Activated CD4-positive, alpha-beta T cell treated with anti-CD3 and anti-CD28 coated beads for 36 hours (primary cell): ENCODE measurements at regions not wholly inside any gene's neighbourhood (a gene's known extent, or its start where the extent isn't known, plus 50 kb on each side); places are given as distances from the start of the nearest gene placed in this dataset.

Source experiments
- ATAC-seq: fragments of 200-7000 bp; cut with Tn5 transposase; one replicate; pipeline ENCODE4 v1.10.0; 2021; ENCODE audit warnings: mild to moderate bottlenecking, moderate library complexity
- CTCF ChIA-PET: fragments of 350-600 bp; sonication (Branson Sonifier 250); formaldehyde crosslinking; loops from one replicate; lab custom pipeline; 2021; ENCODE audit warnings: antibody characterized with exemption; lab: Charles Lee
- POLR2A ChIA-PET: fragments of 350-600 bp; sonication (Branson Sonifier 250); formaldehyde crosslinking; loops from one replicate; lab custom pipeline; 2021; ENCODE audit warnings: antibody characterized with exemption, inconsistent platforms; lab: Charles Lee
- DNase-seq: peaks from one replicate; pipeline ENCODE4 v3.0.0-alpha.2; 2020
- H3K27ac Mint-ChIP-seq: one replicate; pipeline ENCODE4 v1.8.0; 2021; ENCODE audit warnings: mixed read lengths
- H3K27me3 Mint-ChIP-seq: one replicate; pipeline ENCODE4 v1.8.0; 2021; ENCODE audit warnings: mixed read lengths
- H3K36me3 Mint-ChIP-seq: one replicate; pipeline ENCODE4 v1.8.0; 2021; ENCODE audit warnings: low read depth, mixed read lengths
- H3K4me1 Mint-ChIP-seq: one replicate; pipeline ENCODE4 v1.8.0; 2021; ENCODE audit warnings: mixed read lengths
- H3K4me3 Mint-ChIP-seq: one replicate; pipeline ENCODE4 v1.8.0; 2021; ENCODE audit warnings: mild to moderate bottlenecking, moderate library complexity, mixed read lengths
- H3K9me3 Mint-ChIP-seq: one replicate; pipeline ENCODE4 v1.8.0; 2021; ENCODE audit warnings: low read depth, mixed read lengths
- intact Hi-C, 2 experiments: fragments of 100-400 bp; cut with DNase I in 1 of 2; cut with micrococcal nuclease in 1 of 2; formaldehyde crosslinking; loops; one replicate each; pipeline versions ENCODE4 v1.14.2 to v1.15.1; 2022 to 2024; cut with DNase I, micrococcal nuclease

GRCh38 chrY:8564421-8564820 is 772.8 kb upstream of the TSPY4 start:
- intact Hi-C loops = no loop called here
- DNase-seq = no peak
- Mint-ChIP-seq H3K27ac (no peak overlapping the region), H3K4me3 (no peak overlapping the region), H3K4me1 (no peaks in the 10 kb centered on the region), H3K9me3 (no peaks in the 10 kb centered on the region), H3K36me3 (no peaks in the 10 kb centered on the region), H3K27me3 (no peaks in the 10 kb centered on the region)
- ChIA-PET CTCF (no interaction called here), POLR2A (no interaction called here)
- ATAC-seq = no peak

- ATAC-seq = no peak
- ChIA-PET POLR2A (no interaction called here), CTCF (no interaction called here)
- Mint-ChIP-seq H3K4me3 (no peak overlapping the region), H3K27ac (no peak overlapping the region), H3K36me3 (no peaks in the 10 kb centered on the region), H3K4me1 (no peaks in the 10 kb centered on the region), H3K27me3 (no peaks in the 10 kb centered on the region), H3K9me3 (no peaks in the 10 kb centered on the region)
- no peak for DNase-seq
- intact Hi-C loops = no loop called here
These were observed 771.1 kb upstream of the TSPY4 start for GRCh38 chrY:8566198-8566597.

- intact Hi-C loops = loop anchor here in 1 of 2 experiments (10.0 kb wide), 1 partner anchor 84 kb away; no protein-coding TSS in a partner anchor
- Mint-ChIP-seq H3K27ac (no peak overlapping the region), H3K9me3 (no peaks in the 10 kb centered on the region), H3K36me3 (no peaks in the 10 kb centered on the region), H3K4me3 (no peak overlapping the region), H3K4me1 (no peaks in the 10 kb centered on the region), H3K27me3 (no peaks in the 10 kb centered on the region)
- no peak for ATAC-seq
- ChIA-PET POLR2A (no interaction called here), CTCF (no interaction called here)
- DNase-seq = no peak
These were observed 766.9 kb upstream of the TSPY4 start for GRCh38 chrY:8570384-8570783.

- no peak overlapping the region for H3K4me3 Mint-ChIP-seq
- intact Hi-C loops = loop anchor here in 1 of 2 experiments (10.0 kb wide), 1 partner anchor 82 kb away; no protein-coding TSS in a partner anchor
- H3K27ac Mint-ChIP-seq = no peak overlapping the region
- no peaks in the 10 kb centered on the region for H3K9me3 Mint-ChIP-seq
- H3K27me3 Mint-ChIP-seq = no peaks in the 10 kb centered on the region
- DNase-seq (no peak), ATAC-seq (no peak)
- POLR2A ChIA-PET = no interaction called here
- no peaks in the 10 kb centered on the region for H3K36me3 Mint-ChIP-seq
- no peaks in the 10 kb centered on the region for H3K4me1 Mint-ChIP-seq
- CTCF ChIA-PET = no interaction called here
These were observed 764.3 kb upstream of the TSPY4 start for GRCh38 chrY:8572916-8573315.

- DNase-seq = no peak
- CTCF ChIA-PET = no interaction called here
- Mint-ChIP-seq H3K4me1 (no peaks in the 10 kb centered on the region), H3K27ac (no peak overlapping the region), H3K36me3 (no peaks in the 10 kb centered on the region), H3K27me3 (no peaks in the 10 kb centered on the region), H3K9me3 (no peaks in the 10 kb centered on the region), H3K4me3 (no peak overlapping the region)
- no peak for ATAC-seq
- POLR2A ChIA-PET = no interaction called here
- intact Hi-C loops = loop anchor here in 1 of 2 experiments (10.0 kb wide), 1 partner anchor 58 kb away; no protein-coding TSS in a partner anchor
These were observed 754.9 kb upstream of the TSPY4 start for GRCh38 chrY:8582277-8582850.

GRCh38 chrY:8583191-8583590 is 754.1 kb upstream of the TSPY4 start:
- DNase-seq = no peak
- H3K27me3 Mint-ChIP-seq = no peaks in the 10 kb centered on the region
- ATAC-seq = no peak
- CTCF ChIA-PET = no interaction called here
- no peak overlapping the region for H3K4me3 Mint-ChIP-seq
- no peaks in the 10 kb centered on the region for H3K36me3 Mint-ChIP-seq
- intact Hi-C loops = loop anchor here in 1 of 2 experiments (10.0 kb wide), 1 partner anchor 58 kb away; no protein-coding TSS in a partner anchor
- H3K4me1 Mint-ChIP-seq = no peaks in the 10 kb centered on the region
- POLR2A ChIA-PET = no interaction called here
- H3K9me3 Mint-ChIP-seq = no peaks in the 10 kb centered on the region
- H3K27ac Mint-ChIP-seq = no peak overlapping the region

- POLR2A ChIA-PET = no interaction called here
- DNase-seq (no peak), ATAC-seq (no peak)
- Mint-ChIP-seq H3K36me3 (no peaks in the 10 kb centered on the region), H3K4me3 (no peak overlapping the region), H3K27me3 (peaks cover 1% of the 10 kb centered on the region), H3K27ac (no peak overlapping the region), H3K9me3 (no peaks in the 10 kb centered on the region), H3K4me1 (no peaks in the 10 kb centered on the region)
- intact Hi-C loops = no loop called here
- CTCF ChIA-PET = no interaction called here
These were observed 746.6 kb upstream of the TSPY4 start for GRCh38 chrY:8590641-8591040.

- DNase-seq (no peak), ATAC-seq (no peak)
- H3K36me3 Mint-ChIP-seq = no peaks in the 10 kb centered on the region
- ChIA-PET CTCF (no interaction called here), POLR2A (no interaction called here)
- H3K9me3 Mint-ChIP-seq = no peaks in the 10 kb centered on the region
- intact Hi-C loops = no loop called here
- H3K4me3 Mint-ChIP-seq = no peak overlapping the region
- no peaks in the 10 kb centered on the region for H3K4me1 Mint-ChIP-seq
- H3K27me3 Mint-ChIP-seq = peaks cover 1% of the 10 kb centered on the region
- no peak overlapping the region for H3K27ac Mint-ChIP-seq
These were observed 745.3 kb upstream of the TSPY4 start for GRCh38 chrY:8591821-8592516.

GRCh38 chrY:8594657-8595056 is 742.6 kb upstream of the TSPY4 start:
- ChIA-PET CTCF (no interaction called here), POLR2A (no interaction called here)
- Mint-ChIP-seq H3K4me3 (no peak overlapping the region), H3K9me3 (no peaks in the 10 kb centered on the region), H3K27me3 (no peaks in the 10 kb centered on the region), H3K27ac (no peak overlapping the region), H3K36me3 (no peaks in the 10 kb centered on the region), H3K4me1 (no peaks in the 10 kb centered on the region)
- no peak for DNase-seq
- intact Hi-C loops = no loop called here
- ATAC-seq = no peak

GRCh38 chrY:8599141-8599540 is 738.1 kb upstream of the TSPY4 start:
- H3K4me3 Mint-ChIP-seq = no peak overlapping the region
- DNase-seq (no peak), ATAC-seq (no peak)
- ChIA-PET CTCF (no interaction called here), POLR2A (no interaction called here)
- no peaks in the 10 kb centered on the region for H3K27me3 Mint-ChIP-seq
- H3K36me3 Mint-ChIP-seq = no peaks in the 10 kb centered on the region
- intact Hi-C loops = no loop called here
- no peak overlapping the region for H3K27ac Mint-ChIP-seq
- no peaks in the 10 kb centered on the region for H3K4me1 Mint-ChIP-seq
- no peaks in the 10 kb centered on the region for H3K9me3 Mint-ChIP-seq

- intact Hi-C loops = no loop called here
- ATAC-seq (no peak), DNase-seq (no peak)
- Mint-ChIP-seq H3K4me1 (no peaks in the 10 kb centered on the region), H3K4me3 (no peak overlapping the region), H3K36me3 (no peaks in the 10 kb centered on the region), H3K9me3 (no peaks in the 10 kb centered on the region), H3K27me3 (no peaks in the 10 kb centered on the region), H3K27ac (no peak overlapping the region)
- ChIA-PET POLR2A (no interaction called here), CTCF (no interaction called here)
These were observed 726.6 kb upstream of the TSPY4 start for GRCh38 chrY:8610620-8611019.

GRCh38 chrY:8611815-8612214 is 725.4 kb upstream of the TSPY4 start:
- no peak for ATAC-seq
- Mint-ChIP-seq H3K36me3 (no peaks in the 10 kb centered on the region), H3K4me3 (no peak overlapping the region), H3K9me3 (no peaks in the 10 kb centered on the region), H3K4me1 (no peaks in the 10 kb centered on the region), H3K27me3 (no peaks in the 10 kb centered on the region), H3K27ac (no peak overlapping the region)
- no peak for DNase-seq
- CTCF ChIA-PET = no interaction called here
- intact Hi-C loops = no loop called here
- POLR2A ChIA-PET = no interaction called here
